HepG2 (cell line): ENCODE measurements at regions not wholly inside any gene's neighbourhood (a gene's known extent, or its start where the extent isn't known, plus 50 kb on each side); places are given as distances from the start of the nearest gene placed in this dataset.

Source experiments
- POLR2A ChIP-seq, 2 experiments: IDR thresholded peaks; 2 replicates each; pipeline ENCODE4 v1.6.1; 2011; ENCODE audit warnings: low read depth in 2 of 2, low read length in 2 of 2, mild to moderate bottlenecking in 1 of 2, moderate library complexity in 1 of 2; ENCODE audit not compliant: insufficient read depth in 1 of 2
- TEAD2 ChIP-seq: sonication (generic); formaldehyde crosslinking; IDR thresholded peaks from 2 replicates; pipeline ENCODE4 v1.9.0; 2021; ENCODE audit warnings: missing genetic modification reagents
- TP53 ChIP-seq: sonication (generic); formaldehyde crosslinking; conservative IDR thresholded peaks from 2 replicates; pipeline ENCODE4 v1.4.0; 2020; ENCODE audit warnings: missing genetic modification reagents
- ZNF572 ChIP-seq: sonication (generic); formaldehyde crosslinking; IDR thresholded peaks from 2 replicates; pipeline ENCODE4 v1.5.1; 2020; ENCODE audit warnings: mild to moderate bottlenecking, missing genetic modification reagents

GRCh38 chr4:151988591-151988990, 227.8 kb upstream of the GATB start:
- TF ChIP-seq TP53 (no peak), ZNF572 (CRISPR knock-in tag) (no peak), POLR2A (IDR thresholded peaks at IDR 0.05; ENCODE audit: insufficient read depth in 1 of 2, low read depth in 2 of 2, low read length in 2 of 2) (no peak), TEAD2 (CRISPR knock-in tag) (no peak)
